Neural progenitor cell (in vitro differentiated cells): ENCODE measurements at regions not wholly inside any gene's neighbourhood (a gene's known extent, or its start where the extent isn't known, plus 50 kb on each side); places are given as distances from the start of the nearest gene placed in this dataset.

Source experiments
- CTCF ChIP-seq: fragments of 200-600 bp; sonication (generic); IDR thresholded peaks from 2 replicates; pipeline ENCODE4 v1.5.1; 2017; ENCODE audit warnings: antibody characterized with exemption, mild to moderate bottlenecking
- EZH2 ChIP-seq: fragments of 200-600 bp; sonication (generic); IDR thresholded peaks from 2 replicates; pipeline ENCODE4 v1.6.1; 2017; ENCODE audit warnings: antibody characterized with exemption, mild to moderate bottlenecking, moderate library complexity
- EZH2phosphoT487 ChIP-seq: fragments of 200-600 bp; sonication (generic); IDR thresholded peaks from 2 replicates; pipeline ENCODE4 v1.6.1; 2017; ENCODE audit warnings: antibody characterized with exemption

GRCh38 chr6:148104131-148104530 lies 238.5 kb upstream of the SASH1 start:
- no peak for TF ChIP-seq CTCF
- TF ChIP-seq EZH2: no peak
- TF ChIP-seq EZH2phosphoT487: no peak
